Stimulated activated naive CD8-positive, alpha-beta T cell treated with anti-CD3 and anti-CD28 coated beads, Interleukin-15, Interleukin-2, amounts not matched to agents 100 U/mL and 50 U/mL, for 24 hours (primary cell): ENCODE measurements at regions not wholly inside any gene's neighbourhood (a gene's known extent, or its start where the extent isn't known, plus 50 kb on each side); places are given as distances from the start of the nearest gene placed in this dataset.

Experiments
- ATAC-seq: fragments of 150-1000 bp; cut with Tn5 transposase; one replicate; pipeline ENCODE4 v1.10.0; 2021
- DNase-seq: peaks from one replicate; pipeline ENCODE4 v3.0.0; 2021

DNA sequence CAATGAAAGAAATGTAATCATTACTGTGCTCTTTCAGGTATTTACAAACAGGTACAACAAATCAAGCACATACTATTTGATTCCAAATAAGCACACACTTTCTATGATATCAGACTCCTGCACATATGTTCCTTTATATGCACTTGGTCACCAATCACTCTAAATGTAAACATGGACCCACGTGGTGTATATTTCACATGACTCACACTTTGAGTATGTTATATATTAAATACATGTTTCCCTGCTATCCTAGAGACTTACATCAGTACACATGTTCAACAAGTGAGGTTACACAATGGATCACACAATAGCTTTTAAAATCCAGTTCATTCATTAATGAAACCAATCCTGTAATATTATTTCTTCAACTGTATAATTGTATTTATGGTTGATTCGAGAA is 683.5 kb downstream of the NR2F2 start:
- DNase-seq = no peak
- no peak for ATAC-seq

DNA sequence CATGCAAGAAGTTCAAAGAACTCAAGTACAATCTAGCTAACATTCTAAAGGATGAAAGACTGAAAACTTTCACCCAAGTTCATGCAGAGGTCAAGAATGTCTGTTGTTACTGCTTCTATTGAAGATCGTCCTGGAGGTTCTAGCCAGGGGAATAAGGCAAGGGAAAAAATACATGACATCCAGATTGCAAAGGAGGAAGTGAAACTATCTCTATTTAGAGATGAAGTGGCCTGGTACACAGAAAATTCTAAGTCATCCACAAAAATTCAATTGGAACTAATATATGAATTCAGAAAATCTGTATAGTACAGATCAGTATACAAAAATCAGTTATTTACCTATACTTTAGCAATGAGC is 693.0 kb downstream of the NR2F2 start:
- ATAC-seq (no peak), DNase-seq (no peak)

DNA sequence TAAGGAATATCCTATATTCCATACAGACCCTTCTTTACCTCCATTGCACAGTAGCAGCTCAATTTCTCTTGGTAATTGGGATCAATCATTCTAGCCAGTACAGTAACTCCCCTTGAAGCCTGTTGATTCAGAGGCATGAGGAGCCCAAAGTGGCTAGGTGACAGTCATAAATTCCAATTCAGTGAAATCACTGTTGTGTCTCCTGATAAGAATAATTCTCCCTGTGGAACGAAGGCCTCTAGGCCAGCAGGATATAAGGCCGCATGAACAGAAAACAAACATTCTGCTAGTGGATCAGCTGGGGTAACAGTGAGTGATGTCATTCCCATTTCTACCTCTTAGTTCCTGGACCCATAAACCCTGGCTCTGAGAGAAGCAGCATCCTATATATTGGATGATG is 696.3 kb downstream of the NR2F2 start:
- no peak for ATAC-seq
- DNase-seq = no peak

DNA sequence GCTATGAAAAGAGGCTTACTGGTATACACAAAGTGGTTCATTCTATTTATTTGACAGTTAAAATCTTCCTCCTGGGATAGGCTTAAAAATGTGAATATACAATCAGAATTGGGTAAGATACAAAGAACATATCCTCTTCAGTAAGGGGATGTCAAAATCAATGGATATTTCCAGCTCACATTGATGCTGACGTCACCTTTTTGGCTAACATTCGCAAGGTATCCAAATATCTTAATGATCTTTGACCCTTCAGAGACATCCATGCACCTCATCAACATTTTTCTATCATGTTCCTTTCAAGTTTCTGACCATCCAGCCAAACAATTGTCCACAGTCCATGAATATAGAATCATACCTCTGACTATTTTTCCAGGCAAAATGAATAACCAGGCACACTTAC is 697.3 kb downstream of the NR2F2 start:
- DNase-seq = no peak
- no peak for ATAC-seq

DNA sequence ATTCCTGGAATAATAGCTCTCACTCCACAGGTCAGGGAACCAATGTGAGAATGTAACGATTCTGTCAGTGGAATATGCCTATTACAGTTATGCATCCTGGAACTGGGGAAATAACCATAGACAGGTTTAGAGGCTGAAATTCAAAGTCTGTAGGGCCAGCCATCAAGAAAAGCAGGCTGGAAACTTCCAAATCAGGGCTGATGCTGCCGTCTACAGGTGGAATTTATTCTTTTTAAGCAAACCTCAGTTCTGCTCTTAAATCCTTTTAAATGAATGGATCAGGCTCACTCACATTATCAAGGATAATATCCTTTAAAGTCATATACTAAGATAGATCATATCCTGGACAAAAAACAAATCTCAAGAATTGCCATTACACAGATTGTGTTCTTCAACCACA is 699.8 kb downstream of the NR2F2 start:
- DNase-seq = no peak

DNA sequence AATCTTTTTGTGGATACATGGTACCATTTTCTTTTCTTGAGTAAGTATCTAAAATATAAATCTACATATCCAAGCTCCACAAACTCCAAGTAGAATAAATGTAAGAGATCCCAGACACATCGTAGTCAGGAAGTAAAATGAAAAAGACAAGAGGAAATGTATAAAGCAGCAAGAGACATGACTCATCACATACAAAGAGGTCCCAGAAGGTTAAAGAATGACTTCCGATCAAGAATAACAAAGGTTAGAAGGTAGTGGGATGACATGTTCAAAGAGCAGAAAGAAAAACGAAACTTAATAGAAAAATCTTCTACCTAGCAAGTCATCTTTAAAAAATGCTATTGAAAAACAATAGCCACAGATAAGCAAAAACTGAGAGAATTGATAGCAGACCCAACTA is 705.8 kb downstream of the NR2F2 start:
- DNase-seq (no peak), ATAC-seq (no peak)

More for the DNA sequence above, 699.8 kb downstream of the NR2F2 start:
- no peak for ATAC-seq

DNA sequence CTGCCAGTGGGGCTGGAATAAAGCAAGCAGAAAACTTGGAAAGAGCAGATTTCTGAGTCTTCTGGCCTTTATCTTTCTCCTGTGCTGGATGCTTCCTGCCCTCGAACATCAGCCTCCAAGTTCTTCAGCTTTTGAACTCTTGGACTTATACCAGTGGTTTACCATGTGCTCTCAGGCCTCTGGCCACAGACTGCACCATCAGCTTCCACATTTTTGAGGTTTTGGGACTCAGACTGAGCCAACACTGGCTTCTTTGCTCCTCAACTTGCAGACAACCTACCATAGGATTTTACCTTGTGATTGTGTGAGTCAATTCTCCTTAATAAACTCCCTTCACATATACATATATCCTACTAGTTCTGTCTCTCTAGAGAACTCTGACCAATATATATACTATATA is 706.6 kb downstream of the NR2F2 start:
- ATAC-seq (no peak), DNase-seq (no peak)

DNA sequence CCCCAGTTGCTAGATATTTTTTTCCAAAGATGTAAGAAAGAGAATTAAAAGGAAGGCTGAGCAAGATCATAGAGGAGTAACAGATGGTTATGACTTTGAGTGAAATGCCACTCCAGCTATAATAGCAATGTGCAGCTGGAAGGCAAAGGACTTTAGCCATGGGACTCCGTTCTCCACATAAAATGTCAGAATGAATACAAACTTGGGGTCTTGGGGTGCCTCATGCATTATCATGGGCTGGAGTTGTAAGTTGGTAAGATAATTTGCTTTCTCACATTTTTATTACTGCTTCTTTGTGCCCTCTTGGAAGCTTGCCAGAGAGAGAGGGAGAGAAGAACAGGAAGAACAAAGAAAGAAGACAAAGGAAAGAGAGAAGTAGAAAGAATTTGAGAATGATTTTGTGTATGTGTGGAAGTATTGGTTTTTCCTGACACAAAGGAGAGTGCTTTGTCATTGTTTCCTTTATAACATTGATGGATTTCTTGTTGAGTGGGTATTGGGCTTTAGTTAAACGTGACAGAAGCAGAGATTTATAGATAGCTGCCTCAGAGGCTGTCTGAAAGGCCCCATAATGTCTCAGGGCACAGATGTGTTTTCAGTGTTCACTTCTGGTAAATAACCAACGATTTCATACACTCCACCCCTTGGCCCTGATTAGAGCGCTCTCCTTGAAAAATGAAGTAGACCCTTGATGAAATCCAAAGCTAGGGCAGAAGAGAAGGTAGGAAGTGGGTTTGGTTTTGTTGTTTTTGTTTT is 715.3 kb downstream of the NR2F2 start:
- ATAC-seq = no peak

DNA sequence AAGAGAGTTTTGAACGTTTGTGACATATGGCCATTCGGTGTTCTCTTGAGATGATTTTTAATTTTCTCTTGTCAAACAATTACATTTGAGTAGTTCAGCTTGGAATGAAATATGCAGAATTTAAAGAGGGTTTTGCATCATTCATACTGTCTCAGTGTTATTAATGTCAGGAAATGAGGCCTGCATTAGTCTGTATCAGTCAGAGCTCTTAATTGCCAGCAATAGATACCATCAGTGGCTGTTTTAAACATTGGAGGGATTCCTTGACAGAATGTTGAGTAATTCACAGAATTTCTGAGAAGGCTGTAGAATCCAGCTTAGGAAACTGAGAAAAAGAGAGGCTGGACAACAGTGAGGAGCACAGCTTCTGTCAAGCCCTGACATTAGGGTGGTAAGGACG is 722.0 kb downstream of the NR2F2 start:
- ATAC-seq (no peak), DNase-seq (no peak)

More for the DNA sequence above, 715.3 kb downstream of the NR2F2 start:
- DNase-seq = no peak

DNA sequence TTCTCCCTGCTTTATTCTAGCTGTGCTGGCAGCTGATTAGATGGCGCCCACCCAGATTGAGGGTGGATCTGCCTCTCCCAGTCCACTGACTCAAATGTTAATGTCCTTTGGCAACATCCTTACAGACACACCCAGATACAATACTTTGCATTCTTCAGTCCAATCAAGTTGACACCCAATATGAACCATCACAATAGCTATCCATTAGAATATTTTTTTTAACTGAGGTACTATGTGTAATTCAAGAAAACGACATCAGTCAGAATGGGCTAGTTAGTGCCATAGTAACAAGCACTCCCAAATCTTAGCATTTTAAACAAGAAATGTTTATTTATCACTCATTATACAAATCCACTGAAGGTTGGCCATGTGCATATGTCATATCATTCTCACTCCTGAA is 723.1 kb downstream of the NR2F2 start:
- no peak for ATAC-seq
- no peak for DNase-seq

DNA sequence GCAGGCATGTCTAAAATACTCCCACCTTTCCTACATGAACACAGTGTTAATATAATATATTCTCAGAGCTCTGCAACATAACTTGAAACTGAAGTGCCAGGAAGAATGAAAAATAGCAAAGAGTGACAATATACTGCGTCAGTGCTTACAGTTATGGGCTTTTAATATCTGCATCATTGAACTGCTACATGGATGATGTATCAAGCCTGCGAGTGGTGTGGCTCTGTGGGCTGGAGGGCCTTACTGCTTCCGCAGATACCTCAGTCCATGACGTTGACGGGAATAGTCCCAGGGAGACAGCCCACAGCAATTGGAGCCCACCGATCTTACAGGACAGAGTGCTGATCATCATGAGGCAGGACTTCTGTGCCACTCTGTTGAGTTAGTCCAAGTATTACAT is 727.0 kb downstream of the NR2F2 start:
- no peak for ATAC-seq
- DNase-seq = no peak

DNA sequence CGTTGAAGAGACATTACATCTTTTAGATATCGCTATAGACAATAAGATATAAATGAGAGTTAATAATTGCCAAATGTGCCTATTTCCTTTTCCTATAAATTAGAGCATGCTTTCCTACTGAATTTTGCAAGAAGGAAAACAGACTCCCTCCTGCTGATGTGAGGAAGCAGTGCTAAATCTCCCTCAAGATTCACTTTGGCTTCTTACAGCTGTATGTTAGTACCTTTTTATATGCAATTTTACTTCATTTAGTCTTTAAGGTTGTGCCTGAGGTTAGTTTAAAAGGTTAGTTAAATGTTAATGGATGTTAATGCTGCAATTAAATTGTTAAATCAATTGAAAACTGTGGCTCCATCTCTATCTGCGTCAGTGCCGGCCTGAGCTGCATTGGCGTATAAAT is 728.8 kb downstream of the NR2F2 start:
- ATAC-seq (no peak), DNase-seq (no peak)

DNA sequence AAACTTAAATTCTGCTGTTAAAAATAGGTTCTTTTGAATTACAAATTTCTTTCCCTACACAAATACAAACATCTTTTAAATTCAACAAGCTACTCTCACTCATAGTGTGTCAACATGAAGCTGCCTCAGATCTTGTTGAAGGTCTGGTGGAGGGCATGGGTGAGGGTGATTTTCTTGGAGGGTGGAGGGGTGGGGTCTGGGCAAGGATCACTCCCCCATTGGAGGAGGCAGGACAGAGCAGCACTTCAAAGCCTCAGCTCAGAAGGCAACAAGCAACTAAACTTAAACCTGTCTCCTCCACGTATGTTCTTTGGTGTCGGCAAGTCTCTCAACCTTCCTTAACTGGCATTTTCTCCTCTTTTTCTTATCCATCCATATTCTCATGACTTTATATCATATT is 730.9 kb downstream of the NR2F2 start:
- ATAC-seq = no peak
- no peak for DNase-seq

DNA sequence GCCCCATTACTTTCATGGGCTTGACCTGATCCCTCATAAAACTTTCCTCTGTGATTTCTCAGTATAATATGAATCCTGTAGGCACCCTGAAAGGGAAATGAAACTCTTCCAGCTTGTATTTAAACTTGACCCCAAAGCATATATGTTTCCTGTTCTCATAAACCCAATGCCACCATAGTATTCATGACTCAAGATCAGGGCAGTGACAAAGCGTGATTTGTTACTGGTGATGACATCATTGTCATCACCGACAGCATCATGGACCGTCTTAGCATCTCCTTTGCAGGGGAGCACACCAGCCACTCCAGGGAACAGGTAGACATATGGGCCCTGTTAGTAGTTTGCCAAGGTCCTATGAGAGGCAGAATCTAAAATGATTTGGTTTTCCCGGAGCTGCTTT is 741.2 kb downstream of the NR2F2 start:
- DNase-seq (no peak), ATAC-seq (no peak)

DNA sequence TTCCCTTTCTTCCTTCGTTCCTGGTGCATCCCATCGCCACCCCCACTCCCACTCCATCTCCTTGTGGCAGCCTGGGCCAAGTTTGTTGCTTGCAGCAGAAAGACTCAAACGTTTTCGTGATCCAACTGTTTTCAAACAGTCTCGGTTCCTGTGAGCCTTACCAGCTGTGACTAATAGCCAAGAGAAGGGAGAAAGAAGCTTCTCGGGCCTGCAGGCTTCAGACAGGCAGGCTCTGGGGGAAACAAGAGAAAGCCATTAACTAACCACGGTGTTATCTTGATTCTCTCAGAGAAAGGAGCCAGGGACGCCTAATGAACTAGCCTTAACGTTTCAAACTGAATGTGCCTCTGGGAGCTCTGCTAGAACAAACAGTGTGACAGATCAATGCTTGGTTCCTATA is 742.0 kb downstream of the NR2F2 start:
- ATAC-seq (no peak), DNase-seq (no peak)

DNA sequence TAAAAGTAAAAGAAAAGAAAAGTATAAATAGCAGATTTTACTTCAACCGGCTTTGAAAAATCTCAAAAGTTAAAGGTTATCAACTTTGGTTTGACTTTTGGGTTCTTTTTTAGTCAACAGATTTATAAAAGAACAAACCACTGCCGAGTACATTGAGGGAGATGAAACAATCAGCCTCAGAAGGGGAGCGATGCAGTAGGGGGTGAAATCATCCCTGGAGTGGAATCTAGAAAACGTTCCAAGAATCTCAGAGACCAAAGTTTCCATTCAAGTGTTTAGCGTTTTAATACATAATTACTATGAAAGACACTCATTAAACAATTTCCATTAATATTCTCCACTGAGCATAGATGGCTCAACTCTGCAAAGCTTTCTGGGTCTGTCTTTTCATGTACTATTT is 745.5 kb downstream of the NR2F2 start:
- no peak for DNase-seq
- no peak for ATAC-seq

DNA sequence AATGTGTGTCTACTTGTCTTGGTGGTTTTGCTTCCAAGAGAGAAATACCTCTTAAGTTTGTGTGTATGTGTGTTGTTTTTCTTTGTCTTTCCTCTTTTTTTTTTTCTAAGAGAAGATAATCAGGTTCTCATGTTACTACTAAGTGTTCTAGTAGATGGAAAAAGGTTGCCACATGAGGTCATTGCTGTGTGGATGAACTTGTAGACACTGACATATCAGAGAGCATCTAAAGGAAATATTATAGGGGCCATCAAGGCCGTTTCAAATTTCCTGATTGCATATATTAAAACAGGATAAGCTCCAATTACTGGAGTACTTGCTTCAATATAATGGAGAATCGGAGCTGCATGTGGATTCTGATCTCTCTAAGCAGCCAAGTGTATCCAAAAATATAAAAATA is 747.5 kb downstream of the NR2F2 start:
- no peak for DNase-seq
- no peak for ATAC-seq

DNA sequence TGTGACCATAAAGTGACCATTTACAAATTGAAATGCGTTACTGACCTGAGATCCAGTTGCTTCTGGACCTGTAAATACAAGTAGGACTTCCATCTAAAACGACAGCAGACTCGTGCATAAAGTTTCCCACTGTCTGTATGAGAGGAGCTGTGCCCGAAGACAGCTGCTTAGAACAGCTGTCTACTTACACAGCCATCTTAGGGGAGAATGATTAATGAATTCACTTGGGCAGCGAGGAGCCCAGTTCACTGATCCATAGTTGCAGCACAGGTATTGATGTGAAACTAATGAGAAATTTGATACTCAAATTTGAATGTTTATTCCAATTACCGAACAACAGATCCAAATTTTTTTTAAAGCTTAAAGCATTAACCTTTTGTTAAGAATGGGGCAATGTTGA is 748.1 kb downstream of the NR2F2 start:
- no peak for ATAC-seq
- no peak for DNase-seq

DNA sequence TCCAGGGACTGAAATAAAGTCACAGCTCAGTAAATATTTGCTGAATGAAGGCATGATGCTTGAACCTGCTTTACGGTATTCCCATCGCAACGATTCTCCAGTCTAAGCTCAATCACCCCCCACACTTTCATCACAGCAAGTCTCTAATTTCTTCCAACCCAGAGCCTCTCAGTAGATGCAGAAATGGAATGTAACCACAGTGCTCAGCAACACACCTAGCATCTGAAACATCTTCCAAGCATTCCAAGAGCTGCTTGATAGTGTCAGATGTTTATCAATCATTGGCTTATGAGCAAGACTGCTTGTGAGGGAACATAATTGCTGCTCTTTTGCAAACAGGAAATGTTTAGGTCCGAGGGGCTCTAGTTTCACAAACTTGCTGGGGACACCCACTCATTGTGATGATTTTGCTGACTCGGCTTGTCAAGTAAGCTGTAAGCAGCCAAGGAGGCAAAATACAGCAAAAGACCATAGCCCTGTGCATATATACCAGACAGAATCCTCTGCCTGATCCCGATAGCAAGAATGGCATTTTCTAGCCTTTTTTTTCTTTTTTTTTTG is 751.2 kb downstream of the NR2F2 start:
- DNase-seq = no peak

DNA sequence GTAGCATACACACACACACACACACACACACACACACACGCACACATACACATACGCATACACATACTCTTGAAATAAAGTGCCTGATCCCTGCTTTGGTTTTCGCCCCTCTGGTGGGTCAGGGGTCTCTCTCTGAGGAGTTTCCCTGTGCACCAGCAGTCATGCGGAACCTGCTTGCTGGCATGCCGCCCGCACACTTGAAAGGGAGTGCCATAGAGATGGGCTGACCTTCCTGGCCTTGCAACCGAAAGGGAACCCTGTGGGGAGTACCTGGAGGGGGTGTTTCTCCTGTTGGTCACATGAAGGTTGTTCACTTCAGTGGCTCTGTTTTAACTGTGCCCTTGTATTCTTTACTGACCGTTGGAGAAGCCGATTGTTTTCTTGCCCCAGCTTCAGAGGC is 752.3 kb downstream of the NR2F2 start:
- ATAC-seq (no peak), DNase-seq (no peak)

More for the DNA sequence above, 751.2 kb downstream of the NR2F2 start:
- ATAC-seq = no peak

DNA sequence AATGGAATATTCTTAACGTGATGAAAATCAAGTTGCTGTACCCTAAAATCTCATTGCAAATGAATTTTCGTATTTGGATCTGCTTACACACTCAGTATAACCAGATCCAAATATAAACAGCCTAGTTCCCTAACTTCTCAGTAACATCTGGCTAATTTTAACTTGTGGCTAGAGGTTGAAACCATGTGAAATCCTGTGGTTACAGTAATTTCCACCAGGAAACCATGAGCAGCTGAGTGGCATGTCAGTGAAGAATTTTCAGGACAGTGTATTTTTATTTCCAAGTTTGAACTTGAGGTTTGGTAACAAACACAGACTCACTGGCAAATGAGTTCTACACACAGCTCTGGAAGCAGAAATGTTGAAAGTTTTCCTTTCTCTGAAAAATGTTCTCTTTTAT is 754.1 kb downstream of the NR2F2 start:
- ATAC-seq = no peak

DNA sequence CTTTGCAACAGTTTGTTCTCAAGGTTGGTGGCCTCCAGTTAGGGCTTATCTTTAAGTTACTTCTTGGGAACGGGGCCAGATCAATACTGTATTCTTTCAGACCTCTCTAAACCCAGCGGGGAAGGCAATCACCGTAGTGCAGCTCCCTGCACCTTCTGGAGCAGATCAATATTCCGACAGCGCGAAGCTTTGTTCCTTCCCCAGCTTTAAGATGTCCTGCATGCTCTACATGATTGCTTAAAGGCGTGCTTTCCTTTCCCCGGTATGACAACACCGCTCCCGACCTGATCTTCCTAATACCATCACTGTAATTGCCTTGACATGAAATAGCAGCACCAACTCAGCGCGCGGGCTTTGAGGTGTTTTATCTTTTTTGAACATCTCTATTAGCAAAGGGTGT is 755.2 kb downstream of the NR2F2 start:
- DNase-seq = no peak
- no peak for ATAC-seq

More for the DNA sequence above, 754.1 kb downstream of the NR2F2 start:
- no peak for DNase-seq

DNA sequence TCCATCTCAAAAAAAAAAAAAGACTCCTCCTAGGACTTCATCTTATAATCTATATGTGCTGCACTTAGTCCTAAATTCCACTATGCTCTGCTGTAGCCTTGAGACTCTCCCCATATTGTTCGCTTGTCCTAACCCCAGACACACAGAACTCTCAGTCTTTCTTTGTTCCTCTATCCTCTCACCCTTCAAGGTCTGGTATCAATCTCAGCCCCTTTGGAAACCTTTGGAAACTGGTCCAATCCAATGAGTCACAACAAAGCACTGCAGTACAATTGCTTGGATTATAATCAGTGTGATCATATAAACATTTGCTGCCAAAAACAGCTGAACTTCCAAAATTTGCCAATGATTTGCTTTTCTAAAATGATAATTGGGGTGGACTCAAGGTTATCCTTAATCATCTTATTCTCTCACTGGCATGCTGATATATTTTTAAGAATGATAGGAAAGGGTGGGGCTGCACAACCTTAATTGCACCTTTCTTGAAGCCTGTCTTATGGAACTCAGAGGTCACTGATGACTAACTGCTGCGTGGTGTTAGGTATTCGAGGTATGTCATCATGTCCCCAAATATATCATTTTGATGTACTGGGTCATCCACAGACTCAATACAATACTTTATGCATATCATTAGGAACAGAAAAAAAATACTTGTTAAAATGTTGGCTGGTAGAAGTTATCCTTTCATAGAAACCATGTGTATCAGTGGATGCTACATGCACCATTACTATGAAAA is 756.7 kb downstream of the NR2F2 start:
- DNase-seq = no peak
- no peak for ATAC-seq

DNA sequence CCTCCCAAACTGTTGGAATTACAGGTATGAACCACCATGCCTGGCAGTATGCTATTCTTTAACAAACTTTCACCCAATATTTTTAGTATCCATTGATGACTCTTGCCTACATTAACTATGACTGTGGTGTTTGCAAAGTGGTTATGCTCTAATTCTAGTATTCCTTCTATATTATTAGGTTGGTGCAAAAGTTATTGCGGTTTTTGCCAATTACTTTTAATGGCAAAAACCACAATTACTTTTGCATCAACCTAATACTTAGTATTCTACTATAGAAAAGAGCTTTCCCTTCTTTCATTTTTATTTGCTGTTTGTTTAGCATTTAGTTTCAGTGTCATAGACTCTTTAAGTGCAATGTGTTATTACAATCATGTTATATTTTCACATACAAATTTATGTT is 760.6 kb downstream of the NR2F2 start:
- ATAC-seq = no peak
- no peak for DNase-seq
